ENCODE measurements at regions not wholly inside any gene's neighbourhood (a gene's known extent, or its start where the extent isn't known, plus 50 kb on each side); places are given as distances from the start of the nearest gene placed in this dataset.
"Not testable (repeated sequence)": the region's sequence is repeated elsewhere in the genome, so short reads cannot be mapped to it uniquely, and the experiment has no call there.

- not testable (repeated sequence) for DNase-seq (ENCODE audit: low spot score)
Observed at GRCh38 chr11:67768001-67768730, 93.7 kb upstream of the ALDH3B2 start.

GRCh38 chr11:67761211-67761610 lies 86.8 kb upstream of the ALDH3B2 start:
- DNase-seq (ENCODE audit: low spot score) = not testable (repeated sequence)

- DNase-seq (ENCODE audit: low spot score) = not testable (repeated sequence)
Observed at GRCh38 chr11:67759321-67759720, 84.9 kb upstream of the ALDH3B2 start.

GRCh38 chr11:67758467-67758866 lies 84.0 kb upstream of the ALDH3B2 start:
- not testable (repeated sequence) for DNase-seq (ENCODE audit: low spot score)

GRCh38 chr11:67758009-67758408 lies 83.6 kb upstream of the ALDH3B2 start:
- DNase-seq (ENCODE audit: low spot score) = not testable (repeated sequence)

GRCh38 chr11:67753820-67754219 lies 79.4 kb upstream of the ALDH3B2 start:
- DNase-seq (ENCODE audit: low spot score) = not testable (repeated sequence)

- DNase-seq (ENCODE audit: low spot score) = no peak
Observed at GRCh38 chr11:67745181-67745726, 70.8 kb upstream of the ALDH3B2 start.

- DNase-seq (ENCODE audit: low spot score) = not testable (repeated sequence)
Observed at GRCh38 chr11:67744231-67744630, 69.8 kb upstream of the ALDH3B2 start.

GRCh38 chr11:67738231-67738630 lies 63.8 kb upstream of the ALDH3B2 start:
- not testable (repeated sequence) for DNase-seq (ENCODE audit: low spot score)

GRCh38 chr11:67737562-67738080 lies 63.2 kb upstream of the ALDH3B2 start:
- not testable (repeated sequence) for DNase-seq (ENCODE audit: low spot score)

- DNase-seq (ENCODE audit: low spot score) = peak; percentile 5
Observed at GRCh38 chr11:67732045-67732787, 57.8 kb upstream of the ALDH3B2 start.

GRCh38 chr11:67731583-67731982 lies 57.2 kb upstream of the ALDH3B2 start:
- no peak for DNase-seq (ENCODE audit: low spot score)

GRCh38 chr11:67728163-67728571 lies 53.7 kb upstream of the ALDH3B2 start:
- DNase-seq (ENCODE audit: low spot score) = not testable (repeated sequence)

- DNase-seq (ENCODE audit: low spot score) = not testable (repeated sequence)
Observed at GRCh38 chr11:67727066-67728040, 52.9 kb upstream of the ALDH3B2 start.

Data from globus pallidus (tissue), 1 donor.